Endothelial cell of umbilical vein (primary cell): ENCODE measurements at regions not wholly inside any gene's neighbourhood (a gene's known extent, or its start where the extent isn't known, plus 50 kb on each side); places are given as distances from the start of the nearest gene placed in this dataset.

Experiments
- BruUV-seq: library from RNA; stranded (reverse); fragments of 400-500 nt; replicated peaks from 2 replicates; lab custom pipeline; 2021; lab: Mats Ljungman, UMichigan
- CTCF ChIA-PET: fragments of 300-600, 350-600 bp; sonication (Branson Sonifier 250); formaldehyde crosslinking; loops from one replicate; lab custom pipeline; 2021; ENCODE audit warnings: antibody characterized with exemption, inconsistent platforms; lab: Charles Lee
- POLR2A ChIA-PET: fragments of 300-600, 350-600 bp; sonication (Branson Sonifier 250); formaldehyde crosslinking; loops from one replicate; lab custom pipeline; 2021; ENCODE audit warnings: antibody characterized with exemption, inconsistent platforms; lab: Charles Lee
- DNase-seq: peaks from one replicate; pipeline ENCODE4 v3.0.0-alpha.2; 2011; ENCODE audit warnings: low read depth, low spot score
- FAIRE-seq: peaks from 2 replicates; lab custom pipeline; 2011; peaks lifted over from hg19 to GRCh38; lab: Jason Lieb, UNC
- H2AFZ ChIP-seq: 2 replicates; pipeline ENCODE4 v1.6.0; 2012; ENCODE audit warnings: low read depth, low read length, control low read depth, inconsistent platforms
- H3K27ac ChIP-seq: 2 replicates; pipeline ENCODE4 v1.5.1; 2011; ENCODE audit warnings: low read depth, mild to moderate bottlenecking, control low read depth, low read length, moderate library complexity; ENCODE audit not compliant: insufficient read depth
- H3K27me3 ChIP-seq, 2 experiments: 2 replicates each; pipeline versions ENCODE4 v1.6.0 to v1.6.1; 2011; ENCODE audit warnings: low read length in 2 of 2, mixed read lengths in 1 of 2; ENCODE audit not compliant: control insufficient read depth in 2 of 2, insufficient read depth in 2 of 2
- H3K36me3 ChIP-seq, 2 experiments: 2 replicates in 1 of 2; 3 replicates in 1 of 2; pipeline ENCODE4 v1.5.1; 2011; ENCODE audit warnings: low read length in 2 of 2, mild to moderate bottlenecking in 1 of 2, moderate library complexity in 1 of 2; ENCODE audit not compliant: control insufficient read depth in 2 of 2, insufficient read depth in 2 of 2; ENCODE audit errors: extremely low read depth in 1 of 2
- H3K4me1 ChIP-seq: 3 replicates; pipeline ENCODE4 v1.5.1; 2011; ENCODE audit warnings: mild to moderate bottlenecking, low read length; ENCODE audit not compliant: control insufficient read depth, insufficient read depth; ENCODE audit errors: extremely low read depth
- H3K4me2 ChIP-seq: 2 replicates; pipeline ENCODE4 v1.6.1; 2011; ENCODE audit warnings: low read length, control low read depth, mixed read lengths; ENCODE audit not compliant: insufficient read depth
- H3K4me3 ChIP-seq, 3 experiments: fragments of 200-600 bp in 1 of 3; sonication (generic), shearing (Covaris generic) in 1 of 3; replicated peaks in 1 of 3; 2 replicates each; pipeline ENCODE4 v1.5.1; 2011 to 2016; ENCODE audit warnings: control low read depth in 3 of 3, low read length in 3 of 3, mild to moderate bottlenecking in 2 of 3, inconsistent platforms in 1 of 3, low read depth in 1 of 3, moderate library complexity in 1 of 3; ENCODE audit not compliant: insufficient read depth in 1 of 3
- H3K79me2 ChIP-seq: 2 replicates; pipeline ENCODE4 v1.6.0; 2012; ENCODE audit warnings: low read length, inconsistent platforms; ENCODE audit not compliant: control insufficient read depth, insufficient read depth
- H3K9ac ChIP-seq: replicated peaks from 2 replicates; pipeline ENCODE3; 2011; ENCODE audit warnings: low read length, control low read depth; ENCODE audit not compliant: insufficient read depth; ENCODE audit errors: extremely low read depth
- H3K9me1 ChIP-seq: replicated peaks from 3 replicates; pipeline ENCODE4 v1.6.0; 2011; ENCODE audit warnings: mild to moderate bottlenecking, low read length; ENCODE audit not compliant: control insufficient read depth, insufficient read depth; ENCODE audit errors: extremely low read depth
- H3K9me3 ChIP-seq: replicated peaks from 2 replicates; pipeline ENCODE4 v1.5.1; 2012; ENCODE audit warnings: low read length, inconsistent platforms; ENCODE audit not compliant: control insufficient read depth, insufficient read depth
- H4K20me1 ChIP-seq: replicated peaks from 2 replicates; pipeline ENCODE3; 2011; ENCODE audit warnings: mild to moderate bottlenecking, low read length; ENCODE audit not compliant: control insufficient read depth, insufficient read depth; ENCODE audit errors: extremely low read depth
- EZH2 ChIP-seq: IDR thresholded peaks from 2 replicates; pipeline ENCODE4 v1.6.1; 2012; ENCODE audit warnings: borderline replicate concordance, low read depth, mild to moderate bottlenecking, moderate library complexity, low read length, inconsistent platforms; ENCODE audit not compliant: severe bottlenecking
- FOS ChIP-seq: IDR thresholded peaks from 2 replicates; pipeline ENCODE4 v1.6.1; 2011; ENCODE audit warnings: mild to moderate bottlenecking, low read length, moderate library complexity, borderline replicate concordance; ENCODE audit not compliant: insufficient read depth
- GATA2 ChIP-seq: IDR thresholded peaks from 2 replicates; pipeline ENCODE4 v1.7.0; 2011; ENCODE audit warnings: low read depth, mild to moderate bottlenecking, moderate library complexity, mixed read lengths, low read length; ENCODE audit not compliant: insufficient read length, insufficient read depth
- JUN ChIP-seq: IDR thresholded peaks from 2 replicates; pipeline ENCODE4 v1.6.1; 2011; ENCODE audit warnings: borderline replicate concordance, low read depth; ENCODE audit not compliant: insufficient read length, insufficient read depth
- POLR2A ChIP-seq: IDR thresholded peaks from 2 replicates; pipeline ENCODE4 v1.6.1; 2012; ENCODE audit warnings: low read depth, mild to moderate bottlenecking, control low read depth, low read length
- dilution Hi-C: fragments of 300-500 bp; cut with MboI; formaldehyde crosslinking; loops from one replicate; pipeline ENCODE4 v1.15.0; 2019; ENCODE audit warnings: low sequenced_read_pairs; ENCODE audit not compliant: extremely low pct_ligation_motif_present
- intact Hi-C: fragments of 100-400 bp; cut with micrococcal nuclease; formaldehyde crosslinking; loops from one replicate; pipeline ENCODE4 v1.10.0; 2022
- TF ChIP-seq, protein P1 (sequence below): IDR thresholded peaks from 2 replicates; pipeline ENCODE4 v1.6.1; 2011; ENCODE audit not compliant: insufficient read depth, insufficient read length
- TF ChIP-seq, protein P2 (sequence below), 2 donors: IDR thresholded peaks; 1 replicate in 1 of 2; 2 replicates in 1 of 2; pipeline ENCODE4 v1.5.1; 2011; ENCODE audit warnings: low read length in 2 of 2, mild to moderate bottlenecking in 2 of 2, moderate library complexity in 2 of 2, control low read depth in 1 of 2, inconsistent platforms in 1 of 2, low read depth in 1 of 2; ENCODE audit not compliant: insufficient read depth in 1 of 2; ENCODE audit errors: extremely low read depth in 1 of 2

DNA sequence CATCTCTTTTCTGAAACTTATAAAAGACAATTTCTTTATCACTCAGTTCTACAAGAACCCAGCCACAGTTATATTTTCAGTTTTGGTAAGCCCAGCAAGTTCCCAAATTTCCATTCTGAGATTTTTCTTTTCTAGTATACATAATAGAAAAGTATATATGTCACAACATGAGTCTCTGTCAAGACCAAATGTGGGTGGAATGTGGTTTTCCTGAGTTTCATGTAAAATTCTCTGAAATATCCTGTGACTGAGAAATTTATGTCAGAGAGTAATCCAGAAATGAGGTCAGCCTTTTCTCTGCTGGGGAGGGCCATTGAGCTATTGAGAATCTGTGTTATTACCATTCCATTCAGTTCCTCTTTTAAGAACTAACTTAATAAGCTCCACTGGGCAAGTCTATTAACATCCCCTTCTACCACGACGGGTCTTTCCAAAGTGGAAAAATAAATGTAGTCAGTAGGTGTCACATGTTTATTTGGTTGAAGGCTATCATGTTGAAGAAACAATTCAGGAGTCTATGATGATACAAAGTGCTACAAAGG, 100.7 kb upstream of the HMGN3 start:
- H3K4me2 ChIP-seq, result no peak overlapping the region
- DNase-seq, result no peak
- no peak for FAIRE-seq

More for the DNA sequence above, 100.7 kb upstream of the HMGN3 start:
- TF ChIP-seq, protein P1, sequence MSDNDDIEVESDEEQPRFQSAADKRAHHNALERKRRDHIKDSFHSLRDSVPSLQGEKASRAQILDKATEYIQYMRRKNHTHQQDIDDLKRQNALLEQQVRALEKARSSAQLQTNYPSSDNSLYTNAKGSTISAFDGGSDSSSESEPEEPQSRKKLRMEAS, result no peak
- TF ChIP-seq JUN, result no peak
- TF ChIP-seq GATA2, result no peak
- TF ChIP-seq EZH2, result no peak
- no peak for TF ChIP-seq POLR2A
- TF ChIP-seq, protein P2, sequence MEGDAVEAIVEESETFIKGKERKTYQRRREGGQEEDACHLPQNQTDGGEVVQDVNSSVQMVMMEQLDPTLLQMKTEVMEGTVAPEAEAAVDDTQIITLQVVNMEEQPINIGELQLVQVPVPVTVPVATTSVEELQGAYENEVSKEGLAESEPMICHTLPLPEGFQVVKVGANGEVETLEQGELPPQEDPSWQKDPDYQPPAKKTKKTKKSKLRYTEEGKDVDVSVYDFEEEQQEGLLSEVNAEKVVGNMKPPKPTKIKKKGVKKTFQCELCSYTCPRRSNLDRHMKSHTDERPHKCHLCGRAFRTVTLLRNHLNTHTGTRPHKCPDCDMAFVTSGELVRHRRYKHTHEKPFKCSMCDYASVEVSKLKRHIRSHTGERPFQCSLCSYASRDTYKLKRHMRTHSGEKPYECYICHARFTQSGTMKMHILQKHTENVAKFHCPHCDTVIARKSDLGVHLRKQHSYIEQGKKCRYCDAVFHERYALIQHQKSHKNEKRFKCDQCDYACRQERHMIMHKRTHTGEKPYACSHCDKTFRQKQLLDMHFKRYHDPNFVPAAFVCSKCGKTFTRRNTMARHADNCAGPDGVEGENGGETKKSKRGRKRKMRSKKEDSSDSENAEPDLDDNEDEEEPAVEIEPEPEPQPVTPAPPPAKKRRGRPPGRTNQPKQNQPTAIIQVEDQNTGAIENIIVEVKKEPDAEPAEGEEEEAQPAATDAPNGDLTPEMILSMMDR (IDR thresholded peaks at IDR 0.05; ENCODE audit: extremely low read depth in 1 of 2, insufficient read depth in 1 of 2, low read depth in 1 of 2, low read length in 2 of 2), result no peak
- no peak for TF ChIP-seq FOS
- intact Hi-C loops (no loop called here), dilution Hi-C loops (no loop called here)
- Histone ChIP-seq H3K9ac (no peak overlapping the region), H4K20me1 (no peaks in the 10 kb centered on the region), H3K4me1 (no peaks in the 10 kb centered on the region), H2AFZ (no peak overlapping the region), H3K36me3 (no peaks in the 10 kb centered on the region), H3K27ac (no peak overlapping the region), H3K4me3 (no peak overlapping the region), H3K79me2 (no peaks in the 10 kb centered on the region), H3K27me3 (no peaks in the 10 kb centered on the region), H3K9me3 (no peaks in the 10 kb centered on the region), H3K9me1 (no peaks in the 10 kb centered on the region)
- ChIA-PET CTCF (interaction anchor here (0.8 to 1.7 kb wide), 2 partner anchors 13 to 30 kb away, joined by 3 read pairs; no protein-coding TSS in a partner anchor), POLR2A (no interaction called here)
- BruUV-seq, result no TSS peak
